ENCODE measurements at regions not wholly inside any gene's neighbourhood (a gene's known extent, or its start where the extent isn't known, plus 50 kb on each side); places are given as distances from the start of the nearest gene placed in this dataset.

- no peak for TF ChIP-seq SNAI2 (CRISPR knock-in tag; IDR thresholded peaks at IDR 0.05)
- no peak for TF ChIP-seq CREB5 (CRISPR knock-in tag; IDR thresholded peaks at IDR 0.05; ENCODE audit: low read depth)
- TF ChIP-seq BACH2 (CRISPR knock-in tag; IDR thresholded peaks at IDR 0.05; ENCODE audit: borderline replicate concordance): no peak
Measured at GRCh38 chr19:31154021-31154420, 195.2 kb downstream of the TSHZ3 start (continued).

- ATAC-seq: no peak
- TF ChIP-seq POU6F1 (CRISPR knock-in tag; IDR thresholded peaks at IDR 0.05; ENCODE audit: borderline replicate concordance, low read depth): no peak
- no peak for TF ChIP-seq ZNF565 (CRISPR knock-in tag; conservative IDR thresholded peaks at IDR 0.05; ENCODE audit: low read depth)
- TF ChIP-seq BACH2 (CRISPR knock-in tag; IDR thresholded peaks at IDR 0.05; ENCODE audit: borderline replicate concordance): no peak
- no peak for TF ChIP-seq PATZ1 (CRISPR knock-in tag; IDR thresholded peaks at IDR 0.05; ENCODE audit: borderline replicate concordance)
- TF ChIP-seq CSDC2 (CRISPR knock-in tag; IDR thresholded peaks at IDR 0.05): no peak
- no peak for TF ChIP-seq GLIS3 (CRISPR knock-in tag; IDR thresholded peaks at IDR 0.05)
Measured at GRCh38 chr19:31152906-31153305, 196.3 kb downstream of the TSHZ3 start.

GRCh38 chr19:31149441-31149941 is 199.7 kb downstream of the TSHZ3 start:
- TF ChIP-seq CSDC2 (CRISPR knock-in tag; IDR thresholded peaks at IDR 0.05): no peak
- TF ChIP-seq ZNF70 (CRISPR knock-in tag; IDR thresholded peaks at IDR 0.05): no peak
- TF ChIP-seq ARNTL (CRISPR knock-in tag; IDR thresholded peaks at IDR 0.05; ENCODE audit: borderline replicate concordance, low read depth): no peak
- no peak for TF ChIP-seq ZC3H10 (CRISPR knock-in tag; IDR thresholded peaks at IDR 0.05)
- no peak for TF ChIP-seq GLIS3 (CRISPR knock-in tag; IDR thresholded peaks at IDR 0.05)
- TF ChIP-seq ESRRG (CRISPR knock-in tag; IDR thresholded peaks at IDR 0.05): no peak
- TF ChIP-seq SNAI2 (CRISPR knock-in tag; IDR thresholded peaks at IDR 0.05): no peak
- no peak for TF ChIP-seq TCF4 (CRISPR knock-in tag; IDR thresholded peaks at IDR 0.05; ENCODE audit: borderline replicate concordance)
- TF ChIP-seq TSHZ2 (CRISPR knock-in tag; IDR thresholded peaks at IDR 0.05): no peak
- no peak for TF ChIP-seq ZNF565 (CRISPR knock-in tag; conservative IDR thresholded peaks at IDR 0.05; ENCODE audit: low read depth)
- no peak for TF ChIP-seq POU6F1 (CRISPR knock-in tag; IDR thresholded peaks at IDR 0.05; ENCODE audit: borderline replicate concordance, low read depth)
- TF ChIP-seq ZFP30 (CRISPR knock-in tag; IDR thresholded peaks at IDR 0.05): no peak
- no peak for TF ChIP-seq CSRNP3 (CRISPR knock-in tag; IDR thresholded peaks at IDR 0.05)
- no peak for TF ChIP-seq TOX (CRISPR knock-in tag; IDR thresholded peaks at IDR 0.05; ENCODE audit: borderline replicate concordance)
- TF ChIP-seq RARB (CRISPR knock-in tag; IDR thresholded peaks at IDR 0.05): no peak
- no peak for TF ChIP-seq PATZ1 (CRISPR knock-in tag; IDR thresholded peaks at IDR 0.05; ENCODE audit: borderline replicate concordance)
- TF ChIP-seq ZFP3 (CRISPR knock-in tag; IDR thresholded peaks at IDR 0.05): no peak
- TF ChIP-seq CREB5 (CRISPR knock-in tag; IDR thresholded peaks at IDR 0.05; ENCODE audit: low read depth): no peak
- ATAC-seq: no peak

All from SK-N-SH treated with all-trans-retinoic acid at 6 μM for 48 hours (cell line).